ENCODE measurements at regions not wholly inside any gene's neighbourhood (a gene's known extent, or its start where the extent isn't known, plus 50 kb on each side); places are given as distances from the start of the nearest gene placed in this dataset.

- TF ChIP-seq CTCF (conservative IDR thresholded peaks at IDR 0.05 in 1 of 2, IDR thresholded peaks at IDR 0.05 in 1 of 2; ENCODE audit: extremely low read depth in 1 of 2, insufficient read depth in 1 of 2, low read depth in 1 of 2, low read length in 2 of 2) (no peak), EZH2 (IDR thresholded peaks at IDR 0.05; ENCODE audit: borderline replicate concordance, low read length) (no peak)
Measured at GRCh38 chr4:120318196-120318846, 251.7 kb upstream of the MAD2L1 start.
